ENCODE measurements at regions not wholly inside any gene's neighbourhood (a gene's known extent, or its start where the extent isn't known, plus 50 kb on each side); places are given as distances from the start of the nearest gene placed in this dataset.

- no peak for DNase-seq (ENCODE audit: low read depth)
Measured at GRCh38 chr3:144141496-144141895, 169.9 kb downstream of the DIPK2A start.

GRCh38 chr3:144142151-144142840, 170.7 kb downstream of the DIPK2A start:
- no peak for DNase-seq (ENCODE audit: low read depth)

- no peak for DNase-seq (ENCODE audit: low read depth)
Measured at GRCh38 chr3:144148356-144148755, 176.7 kb downstream of the DIPK2A start.

GRCh38 chr3:144151983-144152382, 180.4 kb downstream of the DIPK2A start:
- DNase-seq (ENCODE audit: low read depth), result no peak

GRCh38 chr3:144160627-144161026, 189.0 kb downstream of the DIPK2A start:
- DNase-seq (ENCODE audit: low read depth), result no peak

- peak; percentile 23 for DNase-seq (ENCODE audit: low read depth)
Measured at GRCh38 chr3:144162042-144162441, 190.4 kb downstream of the DIPK2A start.

- no peak for DNase-seq (ENCODE audit: low read depth)
Measured at GRCh38 chr3:144164352-144164751, 192.7 kb downstream of the DIPK2A start.

- DNase-seq (ENCODE audit: low read depth), result no peak
Measured at GRCh38 chr3:144165482-144165881, 193.9 kb downstream of the DIPK2A start.

- no peak for DNase-seq (ENCODE audit: low read depth)
Measured at GRCh38 chr3:144167634-144168033, 196.0 kb downstream of the DIPK2A start.

GRCh38 chr3:144173491-144173890, 201.9 kb downstream of the DIPK2A start:
- no peak for DNase-seq (ENCODE audit: low read depth)

- DNase-seq (ENCODE audit: low read depth), result no peak
Measured at GRCh38 chr3:144175644-144176425, 204.2 kb downstream of the DIPK2A start.

GRCh38 chr3:144177649-144178048, 206.0 kb downstream of the DIPK2A start:
- no peak for DNase-seq (ENCODE audit: low read depth)

- DNase-seq (ENCODE audit: low read depth), result no peak
Measured at GRCh38 chr3:144178607-144179006, 207.0 kb downstream of the DIPK2A start.

- no peak for DNase-seq (ENCODE audit: low read depth)
Measured at GRCh38 chr3:144181062-144181461, 209.4 kb downstream of the DIPK2A start.

- no peak for DNase-seq (ENCODE audit: low read depth)
Measured at GRCh38 chr3:144182501-144182900, 210.9 kb downstream of the DIPK2A start.

GRCh38 chr3:144185276-144185675, 213.7 kb downstream of the DIPK2A start:
- no peak for DNase-seq (ENCODE audit: low read depth)

- DNase-seq (ENCODE audit: low read depth), result peak; percentile 30
Measured at GRCh38 chr3:144187531-144188210, 216.0 kb downstream of the DIPK2A start.

GRCh38 chr3:144189044-144189443, 217.4 kb downstream of the DIPK2A start:
- no peak for DNase-seq (ENCODE audit: low read depth)

GRCh38 chr3:144197116-144197515, 225.5 kb downstream of the DIPK2A start:
- DNase-seq (ENCODE audit: low read depth), result no peak

- DNase-seq (ENCODE audit: low read depth), result no peak
Measured at GRCh38 chr3:144197582-144197981, 226.0 kb downstream of the DIPK2A start.

- DNase-seq (ENCODE audit: low read depth), result no peak
Measured at GRCh38 chr3:144200004-144200403, 228.4 kb downstream of the DIPK2A start.

- no peak for DNase-seq (ENCODE audit: low read depth)
Measured at GRCh38 chr3:144200466-144200865, 228.8 kb downstream of the DIPK2A start.

GRCh38 chr3:144221761-144222160, 250.1 kb downstream of the DIPK2A start:
- no peak for DNase-seq (ENCODE audit: low read depth)
